Lung (tissue), 11 donors: ENCODE measurements at regions not wholly inside any gene's neighbourhood (a gene's known extent, or its start where the extent isn't known, plus 50 kb on each side); places are given as distances from the start of the nearest gene placed in this dataset.

Experiments
- ATAC-seq: fragments of 200-7000 bp; cut with Tn5 transposase; one replicate; pipeline ENCODE4 v1.9.1; 2020; ENCODE audit warnings: moderate number of reproducible peaks; ENCODE audit not compliant: insufficient read depth, low FRiP score
- DNase-seq, 3 donors: peaks; one replicate each; pipeline ENCODE4 v3.0.0-alpha.2; 2013 to 2017
- H3K27ac ChIP-seq, 2 donors: one replicate each; pipeline ENCODE4 v1.5.1; 2013; ENCODE audit warnings: mild to moderate bottlenecking in 2 of 2, moderate library complexity in 2 of 2, control low read depth in 1 of 2, inconsistent platforms in 1 of 2, low read depth in 1 of 2, low read length in 1 of 2
- H3K27me3 ChIP-seq, 3 donors: one replicate each; pipeline ENCODE4 v1.5.1; 2013; ENCODE audit warnings: low read length in 2 of 3; ENCODE audit not compliant: control insufficient read depth in 3 of 3, insufficient read depth in 3 of 3
- H3K36me3 ChIP-seq, 4 donors: one replicate each; pipeline ENCODE4 v1.5.1; 2013; ENCODE audit warnings: low read length in 4 of 4, mild to moderate bottlenecking in 1 of 4, moderate library complexity in 1 of 4; ENCODE audit not compliant: control insufficient read depth in 4 of 4, insufficient read depth in 4 of 4
- H3K4me1 ChIP-seq, 5 donors: one replicate each; pipeline ENCODE4 v1.5.1; 2013; ENCODE audit warnings: low read length in 5 of 5, mild to moderate bottlenecking in 2 of 5, moderate library complexity in 1 of 5; ENCODE audit not compliant: control insufficient read depth in 5 of 5, insufficient read depth in 5 of 5
- H3K4me3 ChIP-seq: one replicate; pipeline ENCODE4 v1.5.1; 2013; ENCODE audit warnings: mild to moderate bottlenecking, control low read depth, moderate library complexity
- H3K9ac ChIP-seq, 2 donors: one replicate each; pipeline ENCODE4 v1.5.1; 2013; ENCODE audit warnings: low read length in 2 of 2, control low read depth in 1 of 2; ENCODE audit not compliant: insufficient read depth in 1 of 2
- H3K9me3 ChIP-seq, 4 donors: one replicate each; pipeline ENCODE4 v1.5.1; 2013; ENCODE audit warnings: low read length in 3 of 4, mild to moderate bottlenecking in 1 of 4, moderate library complexity in 1 of 4; ENCODE audit not compliant: control insufficient read depth in 4 of 4, insufficient read depth in 3 of 4
- WGBS, 2 donors: extraction: QIAGEN DNeasy Blood & Tissue Kit; methylation state at CpG; one replicate each; pipeline ENCODE4 v1.1.7; 2013; 5-methylcytosine and 5-hydroxymethylcytosine counted together
- TF ChIP-seq, protein P1 (sequence below): IDR thresholded peaks from 2 replicates; pipeline ENCODE4 v1.5.1; 2012; ENCODE audit warnings: mild to moderate bottlenecking; ENCODE audit errors: control extremely low read depth, extremely low read depth
- donor health status: control.
- donor health status: control.
- donor health status: Bipolar disorder and iron deficiency.
- donor health status: healthy.
- donor health status: DM: yes; HTN: yes; CAD: no.

DNA sequence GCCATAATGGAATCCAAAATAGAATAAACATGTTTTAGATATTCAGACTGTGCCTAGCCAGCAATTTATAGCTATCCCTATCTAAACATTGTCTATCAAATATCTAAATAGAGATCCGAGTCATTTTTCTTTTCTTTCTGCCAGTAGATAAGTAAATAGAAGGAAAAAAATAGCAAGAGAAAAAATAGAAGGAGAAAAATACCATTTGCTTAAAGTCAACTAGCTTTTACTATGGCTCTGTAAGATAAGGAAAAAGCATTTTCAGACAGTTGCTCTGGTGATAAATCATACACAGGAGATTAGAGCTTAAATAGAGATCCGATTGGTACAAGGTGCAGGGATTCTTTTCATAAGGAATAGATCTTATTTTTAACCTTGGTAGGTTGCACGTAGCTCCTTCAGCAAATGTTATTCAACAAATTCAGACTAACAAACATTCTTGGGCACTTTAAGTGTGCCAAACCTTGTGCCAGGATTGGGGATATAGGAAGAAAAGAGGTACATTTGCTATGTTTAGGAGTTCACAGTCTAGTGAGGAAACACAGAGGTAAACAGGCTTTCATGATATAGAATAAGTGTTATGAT, 70.1 kb upstream of the CCDC190 start:
- 39 to 57% methylated on average over 3 of the region's 3 CpGs for WGBS, 2 donors
- Histone ChIP-seq H3K9ac (no peak overlapping the region), H3K27ac (no peak overlapping the region), H3K27me3 (no peaks in the 10 kb centered on the region), H3K9me3 (no peaks in the 10 kb centered on the region), H3K4me3 (no peak overlapping the region), H3K36me3 (no peaks in the 10 kb centered on the region), H3K4me1 (no peaks in the 10 kb centered on the region)
- ATAC-seq (no peak), DNase-seq (no peak)
- TF ChIP-seq, protein P1, sequence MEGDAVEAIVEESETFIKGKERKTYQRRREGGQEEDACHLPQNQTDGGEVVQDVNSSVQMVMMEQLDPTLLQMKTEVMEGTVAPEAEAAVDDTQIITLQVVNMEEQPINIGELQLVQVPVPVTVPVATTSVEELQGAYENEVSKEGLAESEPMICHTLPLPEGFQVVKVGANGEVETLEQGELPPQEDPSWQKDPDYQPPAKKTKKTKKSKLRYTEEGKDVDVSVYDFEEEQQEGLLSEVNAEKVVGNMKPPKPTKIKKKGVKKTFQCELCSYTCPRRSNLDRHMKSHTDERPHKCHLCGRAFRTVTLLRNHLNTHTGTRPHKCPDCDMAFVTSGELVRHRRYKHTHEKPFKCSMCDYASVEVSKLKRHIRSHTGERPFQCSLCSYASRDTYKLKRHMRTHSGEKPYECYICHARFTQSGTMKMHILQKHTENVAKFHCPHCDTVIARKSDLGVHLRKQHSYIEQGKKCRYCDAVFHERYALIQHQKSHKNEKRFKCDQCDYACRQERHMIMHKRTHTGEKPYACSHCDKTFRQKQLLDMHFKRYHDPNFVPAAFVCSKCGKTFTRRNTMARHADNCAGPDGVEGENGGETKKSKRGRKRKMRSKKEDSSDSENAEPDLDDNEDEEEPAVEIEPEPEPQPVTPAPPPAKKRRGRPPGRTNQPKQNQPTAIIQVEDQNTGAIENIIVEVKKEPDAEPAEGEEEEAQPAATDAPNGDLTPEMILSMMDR: no peak

DNA sequence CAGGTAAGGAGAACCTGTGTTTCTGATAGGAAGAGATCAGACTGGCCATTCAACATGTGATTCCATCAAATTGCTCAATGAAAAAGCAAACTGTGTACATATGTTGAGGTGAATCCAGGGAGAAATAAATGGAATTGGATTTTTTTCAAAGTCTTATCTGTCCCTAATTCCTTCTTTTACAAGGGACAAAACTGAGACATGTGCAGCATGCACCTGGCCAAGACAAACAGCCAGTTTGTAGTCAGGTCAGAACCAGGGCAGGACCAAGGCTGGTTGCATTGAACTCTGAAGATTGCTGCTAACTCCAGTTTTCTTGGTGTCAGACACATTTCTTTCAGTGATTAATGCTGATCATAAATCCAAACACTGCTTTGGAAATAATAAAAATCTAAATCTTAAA, 69.6 kb upstream of the CCDC190 start:
- DNase-seq (no peak), ATAC-seq (no peak)
- no peaks in the 10 kb centered on the region for H3K4me1 ChIP-seq
- H3K4me3 ChIP-seq: no peak overlapping the region
- TF ChIP-seq, protein P1: no peak
- H3K36me3 ChIP-seq: no peaks in the 10 kb centered on the region
- H3K27me3 ChIP-seq: no peaks in the 10 kb centered on the region
- no peak overlapping the region for H3K27ac ChIP-seq
- H3K9ac ChIP-seq: no peak overlapping the region
- H3K9me3 ChIP-seq: no peaks in the 10 kb centered on the region

DNA sequence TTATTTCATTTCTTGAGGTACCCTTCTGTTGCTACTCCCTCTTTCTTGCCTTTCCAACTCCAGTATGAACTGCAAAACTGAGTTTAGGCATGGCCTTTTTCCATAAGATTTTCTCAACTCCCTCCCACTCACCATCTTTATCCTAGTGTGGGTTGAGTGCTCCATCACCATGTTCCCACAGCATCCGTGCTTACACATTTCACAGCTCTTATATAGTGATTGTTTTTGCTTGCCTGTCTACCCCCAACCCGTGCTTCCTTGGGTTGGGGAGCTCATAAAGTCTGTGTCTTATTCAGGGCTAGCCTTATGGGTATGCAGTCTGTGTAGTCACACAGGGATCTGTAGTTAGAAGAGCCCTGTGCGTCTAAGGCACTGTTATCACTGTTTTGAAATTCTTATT, 68.2 kb upstream of the CCDC190 start:
- TF ChIP-seq, protein P1: no peak
- ATAC-seq: no peak
- H3K27ac ChIP-seq: no peak overlapping the region
- no peaks in the 10 kb centered on the region for H3K9me3 ChIP-seq
- no peak for DNase-seq
- H3K9ac ChIP-seq: no peak overlapping the region
- H3K4me1 ChIP-seq: no peaks in the 10 kb centered on the region
- no peaks in the 10 kb centered on the region for H3K36me3 ChIP-seq
- H3K27me3 ChIP-seq: no peaks in the 10 kb centered on the region
- no peak overlapping the region for H3K4me3 ChIP-seq
- 81 to 88% methylated on average over 3 of the region's 3 CpGs for WGBS, 2 donors

DNA sequence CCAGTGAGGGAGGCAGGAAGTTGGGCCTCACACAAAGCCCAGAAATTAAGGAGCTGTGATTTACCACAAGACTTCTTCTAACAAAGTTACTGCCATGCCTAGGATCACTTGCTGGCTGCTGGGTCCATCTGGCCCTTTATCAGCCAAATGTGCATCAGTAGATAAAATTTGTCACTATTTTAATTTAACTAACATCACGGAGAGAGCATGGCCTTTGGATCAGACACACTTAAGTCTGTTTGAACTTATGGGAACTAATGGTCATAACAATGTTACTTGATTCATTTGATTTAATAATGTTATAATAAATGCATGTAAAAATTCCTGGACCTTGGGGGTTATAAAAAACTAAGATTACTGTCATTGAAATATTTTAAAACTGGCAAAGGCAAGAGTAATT, 67.2 kb upstream of the CCDC190 start:
- H3K9ac ChIP-seq: no peak overlapping the region
- no peak overlapping the region for H3K4me3 ChIP-seq
- H3K36me3 ChIP-seq: no peaks in the 10 kb centered on the region
- ATAC-seq (no peak), DNase-seq (no peak)
- H3K27ac ChIP-seq: no peak overlapping the region
- TF ChIP-seq, protein P1: no peak
- no peaks in the 10 kb centered on the region for H3K4me1 ChIP-seq
- H3K27me3 ChIP-seq: no peaks in the 10 kb centered on the region
- no peaks in the 10 kb centered on the region for H3K9me3 ChIP-seq
- 76 to 78% methylated on average over 1 of the region's 1 CpG for WGBS, 2 donors
